ENCODE measurements at regions not wholly inside any gene's neighbourhood (a gene's known extent, or its start where the extent isn't known, plus 50 kb on each side); places are given as distances from the start of the nearest gene placed in this dataset.

GRCh38 chrX:140434347-140434746 lies 70.5 kb downstream of the SOX3 start:
- no peak overlapping the region for H3K4me2 ChIP-seq (ENCODE audit: low read length)
- H3K4me1 ChIP-seq (ENCODE audit: control insufficient read depth in 1 of 2, insufficient read depth in 2 of 2, low read length in 2 of 2) = no peaks in the 10 kb centered on the region
- CTCF ChIA-PET = no interaction called here
- H3K27ac ChIP-seq (ENCODE audit: low read depth, low read length) = no peak overlapping the region
- no peaks in the 10 kb centered on the region for H3K9me3 ChIP-seq (ENCODE audit: control insufficient read depth in 1 of 2, insufficient read depth in 1 of 2, low read depth in 1 of 2, low read length in 2 of 2)
- no peak overlapping the region for H3K4me3 ChIP-seq (replicated peaks in 1 of 2; ENCODE audit: low read depth in 1 of 2, low read length in 2 of 2)
- no peak overlapping the region for H2AFZ ChIP-seq (ENCODE audit: low read depth, low read length, poor library complexity, severe bottlenecking)
- TF ChIP-seq CEBPB (IDR thresholded peaks at IDR 0.05; ENCODE audit: low read depth) (no peak), MAX (IDR thresholded peaks at IDR 0.05) (no peak), ZFX (IDR thresholded peaks at IDR 0.05) (no peak), ATF3 (IDR thresholded peaks at IDR 0.05) (no peak)
- no peaks in the 10 kb centered on the region for H3K36me3 ChIP-seq (ENCODE audit: control insufficient read depth in 1 of 2, insufficient read depth in 2 of 2, low read length in 2 of 2)
- no peak overlapping the region for H3K9ac ChIP-seq (ENCODE audit: low read length)
- intact Hi-C loops (cut with micrococcal nuclease) = no loop called here
- POLR2A ChIA-PET = no interaction called here
- no peaks in the 10 kb centered on the region for H3K27me3 ChIP-seq (ENCODE audit: insufficient read depth, low read length)
- H3K9me2 ChIP-seq (ENCODE audit: insufficient read depth) = no peaks in the 10 kb centered on the region
- no peaks in the 10 kb centered on the region for H3K79me2 ChIP-seq (ENCODE audit: insufficient read depth, low read length)
- H4K20me1 ChIP-seq (ENCODE audit: insufficient read depth) = no peaks in the 10 kb centered on the region
- no TSS peak for BruUV-seq (replicated peaks)
- RAD21 ChIA-PET (ENCODE audit: low non-redundant PET in 1 of 2, low total read pairs in 2 of 2, uncharacterized antibody in 2 of 2, unreplicated experiment in 2 of 2) = no interaction called here
- ATAC-seq = no peak
- DNase-seq (ENCODE audit: low read depth, low spot score) = no peak

GRCh38 chrX:140433582-140433981 lies 71.3 kb downstream of the SOX3 start:
- no peaks in the 10 kb centered on the region for H3K9me3 ChIP-seq (ENCODE audit: control insufficient read depth in 1 of 2, insufficient read depth in 1 of 2, low read depth in 1 of 2, low read length in 2 of 2)
- ChIA-PET RAD21 (ENCODE audit: low non-redundant PET in 1 of 2, low total read pairs in 2 of 2, uncharacterized antibody in 2 of 2, unreplicated experiment in 2 of 2) (no interaction called here), POLR2A (no interaction called here), CTCF (no interaction called here)
- no TSS peak for BruUV-seq (replicated peaks)
- H3K36me3 ChIP-seq (ENCODE audit: control insufficient read depth in 1 of 2, insufficient read depth in 2 of 2, low read length in 2 of 2) = no peaks in the 10 kb centered on the region
- no peak overlapping the region for H3K4me3 ChIP-seq (replicated peaks in 1 of 2; ENCODE audit: low read depth in 1 of 2, low read length in 2 of 2)
- no peaks in the 10 kb centered on the region for H3K4me1 ChIP-seq (ENCODE audit: control insufficient read depth in 1 of 2, insufficient read depth in 2 of 2, low read length in 2 of 2)
- no peak for ATAC-seq
- H3K79me2 ChIP-seq (ENCODE audit: insufficient read depth, low read length) = no peaks in the 10 kb centered on the region
- H2AFZ ChIP-seq (ENCODE audit: low read depth, low read length, poor library complexity, severe bottlenecking) = no peak overlapping the region
- H3K4me2 ChIP-seq (ENCODE audit: low read length) = no peak overlapping the region
- H3K27me3 ChIP-seq (ENCODE audit: insufficient read depth, low read length) = no peaks in the 10 kb centered on the region
- H4K20me1 ChIP-seq (ENCODE audit: insufficient read depth) = no peaks in the 10 kb centered on the region
- no peak overlapping the region for H3K27ac ChIP-seq (ENCODE audit: low read depth, low read length)
- H3K9me2 ChIP-seq (ENCODE audit: insufficient read depth) = no peaks in the 10 kb centered on the region
- DNase-seq (ENCODE audit: low read depth, low spot score) = no peak
- H3K9ac ChIP-seq (ENCODE audit: low read length) = no peak overlapping the region
- intact Hi-C loops (cut with micrococcal nuclease) = no loop called here
- TF ChIP-seq EZH2 (IDR thresholded peaks at IDR 0.05) (no peak), JUND (IDR thresholded peaks at IDR 0.05) (no peak), ELF1 (IDR thresholded peaks at IDR 0.05; ENCODE audit: borderline replicate concordance, low read depth) (no peak), TCF7L2 (IDR thresholded peaks at IDR 0.05; ENCODE audit: borderline replicate concordance, extremely low read depth, insufficient read depth, insufficient read length) (no peak), EGR1 (IDR thresholded peaks at IDR 0.05; ENCODE audit: low read depth) (no peak)

Data from HCT116 (cell line).